ENCODE measurements at regions not wholly inside any gene's neighbourhood (a gene's known extent, or its start where the extent isn't known, plus 50 kb on each side); places are given as distances from the start of the nearest gene placed in this dataset.

DNA sequence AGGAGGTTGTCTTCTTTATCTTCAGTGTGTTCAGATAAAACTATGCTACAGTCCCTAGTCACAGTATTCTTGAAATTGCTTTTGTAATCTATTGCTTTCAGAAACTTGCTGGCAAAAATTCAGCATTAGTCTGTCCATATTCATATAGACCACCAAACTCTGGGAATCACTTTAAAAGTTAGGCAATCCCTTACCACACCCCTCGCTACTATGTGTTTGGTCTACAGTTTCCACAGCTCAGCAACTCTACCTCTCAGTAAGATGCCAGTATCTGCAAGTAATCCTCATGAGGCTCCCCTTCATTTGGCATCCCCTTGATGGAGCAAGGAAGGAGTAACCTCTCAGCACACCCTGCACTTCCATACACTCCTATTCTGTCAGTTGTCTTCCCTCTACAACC, 1706.6 kb upstream of the CELF4 start:
- TF ChIP-seq, protein P1, sequence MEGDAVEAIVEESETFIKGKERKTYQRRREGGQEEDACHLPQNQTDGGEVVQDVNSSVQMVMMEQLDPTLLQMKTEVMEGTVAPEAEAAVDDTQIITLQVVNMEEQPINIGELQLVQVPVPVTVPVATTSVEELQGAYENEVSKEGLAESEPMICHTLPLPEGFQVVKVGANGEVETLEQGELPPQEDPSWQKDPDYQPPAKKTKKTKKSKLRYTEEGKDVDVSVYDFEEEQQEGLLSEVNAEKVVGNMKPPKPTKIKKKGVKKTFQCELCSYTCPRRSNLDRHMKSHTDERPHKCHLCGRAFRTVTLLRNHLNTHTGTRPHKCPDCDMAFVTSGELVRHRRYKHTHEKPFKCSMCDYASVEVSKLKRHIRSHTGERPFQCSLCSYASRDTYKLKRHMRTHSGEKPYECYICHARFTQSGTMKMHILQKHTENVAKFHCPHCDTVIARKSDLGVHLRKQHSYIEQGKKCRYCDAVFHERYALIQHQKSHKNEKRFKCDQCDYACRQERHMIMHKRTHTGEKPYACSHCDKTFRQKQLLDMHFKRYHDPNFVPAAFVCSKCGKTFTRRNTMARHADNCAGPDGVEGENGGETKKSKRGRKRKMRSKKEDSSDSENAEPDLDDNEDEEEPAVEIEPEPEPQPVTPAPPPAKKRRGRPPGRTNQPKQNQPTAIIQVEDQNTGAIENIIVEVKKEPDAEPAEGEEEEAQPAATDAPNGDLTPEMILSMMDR (IDR thresholded peaks at IDR 0.05 in 8 of 11, conservative IDR thresholded peaks at IDR 0.05 in 3 of 11), result no peak
- no peak for TF ChIP-seq POLR2A (IDR thresholded peaks at IDR 0.05)
